Hindlimb muscle (tissue), 1 donor: ENCODE measurements at regions not wholly inside any gene's neighbourhood (a gene's known extent, or its start where the extent isn't known, plus 50 kb on each side); places are given as distances from the start of the nearest gene placed in this dataset.
"Not testable (repeated sequence)": the region's sequence is repeated elsewhere in the genome, so short reads cannot be mapped to it uniquely, and the experiment has no call there.

Experiments used
- DNase-seq: peaks from one replicate; pipeline ENCODE4 v3.0.0-alpha.2; 2013

DNA sequence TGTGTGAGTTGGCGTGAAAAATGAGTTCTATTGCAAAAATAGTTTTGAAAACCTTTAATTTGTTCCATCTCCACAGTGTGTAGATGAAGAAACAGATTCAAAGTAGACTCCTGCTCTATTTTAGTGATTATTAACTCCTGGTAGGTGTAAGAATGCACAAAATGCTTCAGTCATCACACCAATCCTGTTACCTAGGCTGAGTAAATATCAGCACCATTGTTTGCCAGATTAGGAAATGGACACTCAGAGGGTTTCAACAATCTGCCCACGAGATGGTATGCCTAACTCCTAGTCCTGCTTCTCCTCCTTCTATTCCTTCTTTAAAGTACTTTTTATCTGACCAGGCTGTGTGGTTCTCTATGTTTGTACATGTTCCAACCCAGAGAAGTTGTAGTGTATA lies 108.9 kb upstream of the AHI1 start:
- DNase-seq: no peak

GRCh38 chr6:135608031-135608430 lies 110.5 kb upstream of the AHI1 start:
- DNase-seq: no peak

GRCh38 chr6:135610192-135610591 lies 112.7 kb upstream of the AHI1 start:
- DNase-seq: not testable (repeated sequence)

- no peak for DNase-seq
These were observed 119.1 kb upstream of the AHI1 start for GRCh38 chr6:135616655-135617054.

DNA sequence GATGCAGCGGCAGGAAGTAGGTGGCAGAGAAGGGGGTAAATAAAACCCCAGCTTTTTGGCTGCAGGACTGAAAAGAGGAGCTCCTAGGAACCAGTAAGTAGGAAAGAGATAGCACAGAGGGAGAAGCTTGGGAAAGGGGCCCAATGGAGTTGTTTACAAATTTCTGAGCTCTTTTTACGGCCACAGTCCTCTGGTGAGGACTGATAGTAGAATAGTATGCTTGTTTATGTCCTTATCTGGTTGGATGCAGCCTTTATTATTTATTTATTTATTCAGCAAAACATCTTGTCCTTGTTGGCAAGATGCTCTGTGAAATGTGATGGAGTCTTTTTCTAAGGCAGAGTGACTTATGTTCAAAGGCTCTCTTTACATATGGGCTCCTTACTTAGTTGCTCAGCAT lies 119.7 kb upstream of the AHI1 start:
- DNase-seq: no peak

- no peak for DNase-seq
These were observed 124.5 kb upstream of the AHI1 start for GRCh38 chr6:135622081-135622480.

DNA sequence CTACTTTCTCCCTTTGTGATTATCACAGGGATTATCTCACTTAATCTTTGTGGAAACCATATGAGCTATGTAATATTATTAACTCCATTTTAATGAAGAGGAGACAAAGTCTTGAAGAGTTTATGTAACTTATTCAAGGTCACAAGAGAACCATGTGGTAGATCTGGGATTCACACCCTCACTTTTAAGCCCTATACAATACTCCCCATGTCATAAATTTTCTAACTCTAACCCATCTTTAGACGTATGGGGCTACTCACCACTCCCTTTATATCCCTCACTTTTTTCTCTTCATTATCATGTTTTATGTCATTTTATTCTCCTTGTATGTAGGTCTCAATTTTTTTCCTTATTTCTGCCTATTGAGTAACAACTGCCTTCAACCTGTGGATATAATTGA lies 126.4 kb upstream of the AHI1 start:
- no peak for DNase-seq

- DNase-seq: no peak
These were observed 127.1 kb upstream of the AHI1 start for GRCh38 chr6:135624402-135625295.

GRCh38 chr6:135626001-135626400 lies 128.5 kb upstream of the AHI1 start:
- DNase-seq: not testable (repeated sequence)

DNA sequence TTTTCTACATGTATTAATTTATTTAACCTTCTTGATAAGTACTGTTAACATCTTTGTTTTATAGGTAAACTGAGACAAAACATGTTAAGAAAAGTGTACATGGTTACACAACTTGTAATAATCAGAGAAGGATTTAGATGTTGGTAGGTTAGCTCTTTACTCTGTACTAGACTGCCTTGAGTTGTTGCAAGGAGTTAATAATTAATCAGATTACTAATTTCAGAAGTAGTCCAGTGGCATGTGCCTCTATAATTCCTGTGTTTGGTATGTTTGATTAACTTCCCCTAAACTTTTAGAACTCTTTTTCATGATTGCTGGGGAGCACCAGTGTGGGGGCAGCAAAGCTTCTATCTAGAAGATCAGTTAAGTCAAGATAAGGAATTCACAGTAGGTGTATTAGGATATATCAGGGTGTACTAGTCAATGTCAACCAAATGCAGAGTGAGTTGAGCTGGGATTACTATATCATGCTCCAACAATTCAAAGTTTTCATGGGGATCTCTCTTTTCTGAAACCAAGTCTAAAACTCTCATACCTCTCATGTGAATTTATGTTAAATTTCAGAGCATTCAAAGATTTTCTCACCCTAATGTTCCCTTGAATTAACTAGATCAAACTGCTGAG lies 129.7 kb upstream of the AHI1 start:
- no peak for DNase-seq

DNA sequence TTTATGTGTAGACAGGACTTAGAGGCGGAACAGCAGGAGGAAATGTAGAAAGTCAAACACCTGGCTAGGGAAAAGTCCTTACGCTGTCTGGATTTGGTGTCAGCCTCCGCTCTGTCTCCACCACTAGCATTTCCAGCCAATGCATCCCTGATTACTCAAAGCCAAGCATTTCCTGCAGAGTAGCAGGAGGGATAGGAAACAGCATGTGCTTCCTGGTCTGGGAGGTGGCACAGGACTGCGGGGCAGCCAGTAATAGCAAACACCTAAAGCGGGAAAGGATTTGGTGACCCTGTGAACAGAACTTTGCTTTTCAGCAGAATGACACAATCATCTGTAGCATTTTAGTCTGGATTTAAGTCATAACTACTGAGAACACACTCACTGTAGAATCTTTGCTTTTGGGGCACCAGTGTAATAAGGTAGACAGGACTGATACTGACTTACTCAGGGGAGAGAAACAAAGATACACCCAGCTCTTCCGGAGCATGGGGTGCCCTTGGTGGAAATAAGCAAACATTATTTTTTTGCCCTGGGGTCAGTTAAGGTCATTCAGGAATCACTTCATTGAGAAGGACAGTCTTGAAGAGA lies 133.3 kb upstream of the AHI1 start:
- DNase-seq: no peak

DNA sequence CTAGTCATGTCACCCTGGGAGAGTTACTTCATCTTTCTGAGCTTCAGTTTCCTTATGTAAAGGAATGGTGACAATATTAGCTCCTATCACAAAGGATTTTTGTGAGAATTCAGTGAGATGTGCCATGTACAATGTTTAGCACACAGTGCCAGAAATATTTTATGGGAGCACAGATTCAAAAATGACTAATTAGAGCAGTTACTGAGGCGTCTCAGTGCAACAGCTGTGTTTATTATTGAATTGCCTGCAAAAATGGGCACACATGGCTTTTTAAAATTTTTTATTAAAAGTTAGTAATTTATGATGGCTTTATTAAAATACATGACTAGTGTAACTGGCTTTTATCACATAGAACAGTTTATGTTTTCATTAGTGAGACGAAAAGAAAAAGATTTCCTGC lies 134.3 kb upstream of the AHI1 start:
- DNase-seq: no peak

DNA sequence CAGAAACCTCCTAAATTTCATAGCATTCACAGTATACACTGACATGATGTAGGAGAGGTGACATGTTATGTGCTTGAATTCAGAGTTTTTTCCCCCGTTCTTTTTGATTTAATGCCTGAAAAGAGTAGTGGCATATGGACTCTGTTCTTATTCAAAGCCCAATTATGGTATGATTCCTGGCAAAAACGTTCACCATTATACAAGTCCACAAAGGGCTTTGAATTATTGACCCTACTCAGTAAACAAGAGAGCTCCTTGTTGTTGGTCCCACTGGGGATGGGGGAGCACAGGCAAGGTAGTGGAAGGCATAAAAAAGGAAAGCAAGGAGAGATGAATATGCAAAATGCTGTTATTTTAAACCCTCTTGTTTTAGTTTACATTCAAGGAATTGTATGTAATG lies 136.0 kb upstream of the AHI1 start:
- DNase-seq: no peak

GRCh38 chr6:135637701-135638100 lies 140.2 kb upstream of the AHI1 start:
- no peak for DNase-seq

DNA sequence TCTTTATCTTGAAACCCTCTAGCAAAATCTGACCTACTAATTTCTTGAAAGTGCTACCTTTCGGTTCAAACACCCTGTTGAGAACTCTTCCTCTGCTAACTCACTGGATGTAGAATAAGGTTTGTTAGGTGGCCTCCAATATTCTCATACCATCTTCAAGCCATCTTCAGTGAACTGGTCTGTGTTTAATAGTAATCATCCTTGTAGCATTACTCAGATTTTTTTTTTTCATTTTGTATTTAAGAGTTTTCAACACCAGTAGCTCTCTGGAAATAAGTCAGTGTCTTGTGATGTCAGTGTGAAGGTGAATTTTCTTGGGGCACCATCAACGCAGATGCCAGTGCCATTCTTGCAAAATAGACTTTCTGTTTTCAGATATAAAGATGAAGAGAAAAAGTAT lies 140.6 kb upstream of the AHI1 start:
- no peak for DNase-seq

- no peak for DNase-seq
These were observed 142.5 kb upstream of the AHI1 start for GRCh38 chr6:135640048-135640447.

- no peak for DNase-seq
These were observed 143.0 kb upstream of the AHI1 start for GRCh38 chr6:135640449-135641111.

DNA sequence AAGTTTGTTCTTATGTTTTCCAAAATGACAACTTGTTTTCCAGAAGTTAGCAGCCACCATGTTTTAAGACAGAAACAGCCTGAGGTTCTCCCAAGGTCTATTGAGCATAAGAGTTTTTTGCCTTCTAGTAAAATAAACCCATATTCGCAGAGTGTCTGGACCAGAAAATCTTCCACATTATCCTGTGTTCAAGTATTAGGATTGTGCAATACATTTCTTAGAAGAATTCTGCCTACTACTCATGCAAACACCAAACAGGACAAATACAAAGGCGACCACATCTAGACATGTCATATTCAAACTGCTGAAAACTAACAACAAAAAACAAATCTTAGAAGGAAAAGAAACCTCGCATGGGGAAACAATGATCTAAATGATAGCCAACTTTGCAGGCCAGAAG lies 145.4 kb upstream of the AHI1 start:
- DNase-seq: no peak

DNA sequence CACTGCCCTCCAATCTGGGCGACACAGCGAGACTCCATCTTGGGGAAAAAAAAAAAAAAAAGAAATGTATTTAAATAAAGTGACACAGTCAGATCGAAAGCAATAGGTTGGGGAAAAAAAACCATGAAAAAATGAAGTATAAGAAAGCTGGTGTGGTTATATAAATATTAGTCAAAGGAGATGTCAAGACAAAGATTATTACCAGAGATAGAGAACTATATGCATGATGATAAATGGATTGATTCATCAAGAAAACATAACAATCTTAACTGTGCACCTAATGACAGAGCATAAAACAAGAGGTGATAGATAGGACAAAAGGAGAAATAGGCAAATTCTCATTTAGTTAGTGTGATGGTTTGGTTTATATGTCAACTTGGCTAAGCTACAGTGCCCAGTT lies 146.9 kb upstream of the AHI1 start:
- no peak for DNase-seq

DNA sequence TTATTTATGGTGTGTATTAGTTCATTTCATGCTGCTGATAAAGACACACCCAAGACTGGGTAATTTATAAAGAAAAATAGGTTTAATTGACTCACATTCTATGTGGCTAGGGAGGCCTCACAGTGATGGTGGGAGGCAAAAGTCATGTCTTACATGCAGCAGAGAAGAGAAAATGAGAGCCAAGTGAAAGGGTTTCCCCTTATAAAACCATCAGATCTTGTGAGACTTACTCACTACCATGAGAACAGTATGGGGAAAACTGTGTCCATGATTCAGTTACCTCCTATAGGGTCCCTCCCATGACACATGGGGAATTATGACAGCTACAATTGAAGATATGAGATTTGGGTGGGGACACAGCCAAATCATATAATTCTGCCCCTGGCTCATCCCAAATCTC lies 150.0 kb upstream of the AHI1 start:
- DNase-seq: no peak

GRCh38 chr6:135651964-135652755 lies 154.6 kb upstream of the AHI1 start:
- no peak for DNase-seq

DNA sequence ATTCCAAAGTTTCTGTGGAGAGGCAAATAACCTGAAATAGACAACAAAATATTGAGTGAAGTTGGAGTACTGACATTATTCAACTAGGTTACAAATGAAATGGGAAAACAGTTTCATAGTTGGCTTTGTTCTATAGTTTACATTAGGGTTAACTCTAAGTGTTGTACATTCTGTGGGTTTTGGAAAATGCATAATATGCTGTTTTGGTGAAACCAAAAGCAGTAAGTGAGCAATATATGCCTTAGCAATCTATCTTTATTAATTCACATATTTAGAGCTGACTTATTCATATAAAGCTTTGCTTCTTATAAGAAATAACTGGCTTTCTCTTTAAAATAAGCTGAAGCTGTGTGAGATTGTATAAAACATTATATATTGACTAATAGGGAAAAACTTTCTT lies 157.5 kb upstream of the AHI1 start:
- no peak for DNase-seq

GRCh38 chr6:135657207-135657606 lies 159.7 kb upstream of the AHI1 start:
- DNase-seq: no peak
